Esophagus squamous epithelium (tissue), 5 donors: ENCODE measurements at regions not wholly inside any gene's neighbourhood (a gene's known extent, or its start where the extent isn't known, plus 50 kb on each side); places are given as distances from the start of the nearest gene placed in this dataset.
A peak's percentile ranks its signal among the peaks of the same experiment; 100 is the strongest.

Experiments used
- DNase-seq: peaks from one replicate; lab custom pipeline; 2025; lab: John Stamatoyannopoulos, UW
- H3K27ac ChIP-seq, 4 donors: fragments of 200-600 bp; sonication (generic); one replicate each; pipeline ENCODE4 v1.5.1; 2016 to 2019; ENCODE audit warnings: mild to moderate bottlenecking in 1 of 4
- H3K27me3 ChIP-seq, 4 donors: fragments of 200-600 bp; sonication (generic); 1 replicate in 3 of 4; 2 replicates in 1 of 4; pipeline versions ENCODE4 v1.5.1 to v1.6.0; 2017 to 2021; ENCODE audit warnings: antibody characterized with exemption in 1 of 4
- H3K36me3 ChIP-seq, 3 donors: fragments of 200-600 bp; sonication (generic); one replicate each; pipeline ENCODE4 v1.5.1; 2016 to 2019
- H3K4me1 ChIP-seq, 3 donors: fragments of 200-600 bp; sonication (generic); one replicate each; pipeline ENCODE4 v1.5.1; 2017 to 2019
- H3K4me3 ChIP-seq, 4 donors: fragments of 200-600 bp; sonication (generic); 1 replicate in 3 of 4; 2 replicates in 1 of 4; pipeline ENCODE4 v1.5.1; 2016 to 2019; ENCODE audit warnings: mild to moderate bottlenecking in 2 of 4, moderate library complexity in 1 of 4
- H3K9me3 ChIP-seq, 3 donors: fragments of 200-600 bp; sonication (generic); one replicate each; pipeline ENCODE4 v1.5.1; 2016 to 2019
- POLR2A ChIP-seq, 4 donors: fragments of 450-650 bp; IDR thresholded peaks; one replicate each; pipeline ENCODE4 v1.6.1; 2017; ENCODE audit warnings: antibody characterized with exemption in 4 of 4, mild to moderate bottlenecking in 4 of 4, moderate library complexity in 3 of 4
- WGBS, 2 donors: methylation state at CpG; one replicate each; pipeline ENCODE4 v1.1.5; 2018; 5-methylcytosine and 5-hydroxymethylcytosine counted together
- intact Hi-C: fragments of 100-400 bp; cut with DNase I; formaldehyde crosslinking; loops from one replicate; pipeline ENCODE4 v1.15.0; 2022
- TF ChIP-seq, protein P1 (sequence below), 6 experiments: fragments of 450-650 bp in 4 of 6; fragments of 200-600 bp in 2 of 6; sonication (generic) in 2 of 6; IDR thresholded peaks; one replicate each; pipeline ENCODE4 v1.5.1; 2016 to 2019; ENCODE audit warnings: antibody characterized with exemption in 6 of 6, mild to moderate bottlenecking in 4 of 6, moderate library complexity in 4 of 6
- donor health status: DM: yes; HTN: yes; CAD: no.

DNA sequence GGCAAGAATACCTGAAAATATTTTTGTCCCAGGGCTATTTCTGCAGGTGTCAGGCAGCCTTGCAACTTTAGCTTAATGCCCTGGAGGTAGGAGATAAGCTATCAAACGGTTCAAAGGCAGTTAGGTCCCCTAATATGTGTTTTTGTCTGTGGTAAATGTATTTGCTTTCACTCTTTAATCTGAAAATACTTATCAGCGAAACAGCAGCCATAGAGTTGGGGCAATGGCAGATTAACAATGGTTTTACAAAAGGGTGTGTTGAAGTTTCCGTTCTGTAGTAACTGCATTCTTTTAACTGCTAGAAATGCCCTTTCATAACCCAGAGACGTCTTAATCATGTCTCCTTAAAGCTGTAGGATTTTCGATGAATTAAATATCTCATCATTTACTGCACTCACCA lies 265.0 kb upstream of the TRIB2 start:
- no peaks in the 10 kb centered on the region for H3K27me3 ChIP-seq
- DNase-seq = no peak
- TF ChIP-seq, protein P1, sequence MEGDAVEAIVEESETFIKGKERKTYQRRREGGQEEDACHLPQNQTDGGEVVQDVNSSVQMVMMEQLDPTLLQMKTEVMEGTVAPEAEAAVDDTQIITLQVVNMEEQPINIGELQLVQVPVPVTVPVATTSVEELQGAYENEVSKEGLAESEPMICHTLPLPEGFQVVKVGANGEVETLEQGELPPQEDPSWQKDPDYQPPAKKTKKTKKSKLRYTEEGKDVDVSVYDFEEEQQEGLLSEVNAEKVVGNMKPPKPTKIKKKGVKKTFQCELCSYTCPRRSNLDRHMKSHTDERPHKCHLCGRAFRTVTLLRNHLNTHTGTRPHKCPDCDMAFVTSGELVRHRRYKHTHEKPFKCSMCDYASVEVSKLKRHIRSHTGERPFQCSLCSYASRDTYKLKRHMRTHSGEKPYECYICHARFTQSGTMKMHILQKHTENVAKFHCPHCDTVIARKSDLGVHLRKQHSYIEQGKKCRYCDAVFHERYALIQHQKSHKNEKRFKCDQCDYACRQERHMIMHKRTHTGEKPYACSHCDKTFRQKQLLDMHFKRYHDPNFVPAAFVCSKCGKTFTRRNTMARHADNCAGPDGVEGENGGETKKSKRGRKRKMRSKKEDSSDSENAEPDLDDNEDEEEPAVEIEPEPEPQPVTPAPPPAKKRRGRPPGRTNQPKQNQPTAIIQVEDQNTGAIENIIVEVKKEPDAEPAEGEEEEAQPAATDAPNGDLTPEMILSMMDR (IDR thresholded peaks at IDR 0.05) = no peak
- TF ChIP-seq POLR2A (IDR thresholded peaks at IDR 0.05) = no peak
- no peaks in the 10 kb centered on the region for H3K36me3 ChIP-seq
- peaks cover 2 to 19% (median 3%) of the 10 kb centered on the region in 3 donors for H3K4me1 ChIP-seq
- WGBS, 2 donors = 25% methylated on average over 5 of the region's 5 CpGs
- H3K27ac ChIP-seq = peak overlapping the region in 3 of 4 donors; percentile 1 to 9 (median 2)
- peak overlapping the region in 1 of 4 donors; percentile 13 for H3K4me3 ChIP-seq
- intact Hi-C loops = no loop called here
- no peaks in the 10 kb centered on the region for H3K9me3 ChIP-seq

DNA sequence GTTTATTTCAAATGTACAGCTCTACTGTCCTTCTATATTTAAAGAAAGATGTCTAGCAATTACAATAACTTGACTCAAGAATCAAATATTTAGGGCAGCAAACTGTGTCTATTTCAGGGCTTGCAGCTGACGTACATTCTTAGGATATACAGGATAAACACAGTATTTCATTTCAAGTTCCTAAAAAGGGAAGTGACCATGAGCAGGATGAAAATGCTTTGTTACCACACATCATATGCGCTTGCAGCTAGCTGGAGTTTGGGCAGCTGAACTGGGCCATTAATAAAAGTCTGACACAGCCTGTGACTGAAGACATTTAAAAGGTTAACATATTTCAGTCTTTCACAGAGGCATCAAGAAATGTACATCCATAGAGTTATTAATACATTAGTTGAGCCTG lies 264.6 kb upstream of the TRIB2 start:
- WGBS, 2 donors = 43 to 54% methylated on average over 2 of the region's 2 CpGs
- peak overlapping the region in 2 of 4 donors; percentile 1 to 9 for H3K27ac ChIP-seq
- H3K36me3 ChIP-seq = no peaks in the 10 kb centered on the region
- no peak for TF ChIP-seq POLR2A (IDR thresholded peaks at IDR 0.05)
- TF ChIP-seq, protein P1 (IDR thresholded peaks at IDR 0.05) = no peak
- intact Hi-C loops = no loop called here
- DNase-seq = no peak
- peaks cover 6 to 23% (median 7%) of the 10 kb centered on the region in 3 donors for H3K4me1 ChIP-seq
- peak overlapping the region in 1 of 4 donors; percentile 13 for H3K4me3 ChIP-seq
- no peaks in the 10 kb centered on the region for H3K27me3 ChIP-seq
- no peaks in the 10 kb centered on the region for H3K9me3 ChIP-seq

DNA sequence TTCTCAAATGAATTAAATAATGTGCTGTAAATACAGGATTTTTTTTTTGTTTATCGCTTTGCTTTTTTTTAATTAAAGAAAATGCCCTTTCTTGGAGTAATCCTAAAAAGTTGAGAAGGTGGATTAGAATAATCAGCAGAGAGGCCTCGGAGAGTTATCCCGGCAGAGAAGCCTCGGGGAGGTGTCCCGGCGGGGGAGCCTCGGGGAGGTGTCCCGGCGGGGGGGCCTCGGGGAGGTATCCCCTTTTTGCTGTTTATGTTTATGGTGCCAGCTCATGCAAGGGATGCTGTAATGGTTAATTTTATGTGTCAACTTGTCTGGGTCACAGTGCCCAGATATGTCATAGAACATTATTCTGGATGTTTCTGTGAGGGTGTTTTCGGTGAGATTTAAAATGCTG lies 263.0 kb upstream of the TRIB2 start:
- no peak for DNase-seq
- no peak overlapping the region for H3K4me3 ChIP-seq
- H3K4me1 ChIP-seq = peaks cover 6 to 32% (median 16%) of the 10 kb centered on the region in 3 donors
- no peak overlapping the region for H3K27ac ChIP-seq
- intact Hi-C loops = no loop called here
- 73 to 88% methylated on average over 8 to 11 of the region's 11 CpGs for WGBS, 2 donors
- no peaks in the 10 kb centered on the region for H3K27me3 ChIP-seq
- H3K36me3 ChIP-seq = no peaks in the 10 kb centered on the region
- no peak for TF ChIP-seq POLR2A (IDR thresholded peaks at IDR 0.05)
- TF ChIP-seq, protein P1 (IDR thresholded peaks at IDR 0.05) = no peak
- no peaks in the 10 kb centered on the region for H3K9me3 ChIP-seq

DNA sequence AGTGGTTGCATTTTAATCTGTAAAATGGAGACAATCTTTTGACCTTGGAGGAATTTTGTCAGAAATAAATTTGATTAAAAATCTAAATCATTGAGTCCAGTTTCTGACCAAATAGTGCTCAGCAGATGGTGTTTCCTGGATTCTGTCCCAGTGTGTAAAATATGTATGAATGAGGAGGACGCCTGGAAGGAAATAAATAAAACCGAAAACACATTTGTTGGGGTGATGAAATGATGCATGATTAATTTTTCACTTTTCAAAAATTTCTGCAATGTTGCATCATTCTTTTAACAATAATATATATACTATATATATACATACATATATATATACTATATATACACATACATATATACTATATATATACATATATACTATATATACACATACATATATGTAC lies 261.1 kb upstream of the TRIB2 start:
- intact Hi-C loops = no loop called here
- 16 to 46% methylated on average over 2 of the region's 2 CpGs for WGBS, 2 donors
- H3K27ac ChIP-seq = peak overlapping the region in 1 of 4 donors; percentile 25
- no peak for DNase-seq
- no peaks in the 10 kb centered on the region for H3K27me3 ChIP-seq
- peaks cover 6 to 32% (median 16%) of the 10 kb centered on the region in 3 donors for H3K4me1 ChIP-seq
- H3K36me3 ChIP-seq = no peaks in the 10 kb centered on the region
- no peak overlapping the region for H3K4me3 ChIP-seq
- no peaks in the 10 kb centered on the region for H3K9me3 ChIP-seq
- no peak for TF ChIP-seq POLR2A (IDR thresholded peaks at IDR 0.05)
- TF ChIP-seq, protein P1 (IDR thresholded peaks at IDR 0.05) = no peak

DNA sequence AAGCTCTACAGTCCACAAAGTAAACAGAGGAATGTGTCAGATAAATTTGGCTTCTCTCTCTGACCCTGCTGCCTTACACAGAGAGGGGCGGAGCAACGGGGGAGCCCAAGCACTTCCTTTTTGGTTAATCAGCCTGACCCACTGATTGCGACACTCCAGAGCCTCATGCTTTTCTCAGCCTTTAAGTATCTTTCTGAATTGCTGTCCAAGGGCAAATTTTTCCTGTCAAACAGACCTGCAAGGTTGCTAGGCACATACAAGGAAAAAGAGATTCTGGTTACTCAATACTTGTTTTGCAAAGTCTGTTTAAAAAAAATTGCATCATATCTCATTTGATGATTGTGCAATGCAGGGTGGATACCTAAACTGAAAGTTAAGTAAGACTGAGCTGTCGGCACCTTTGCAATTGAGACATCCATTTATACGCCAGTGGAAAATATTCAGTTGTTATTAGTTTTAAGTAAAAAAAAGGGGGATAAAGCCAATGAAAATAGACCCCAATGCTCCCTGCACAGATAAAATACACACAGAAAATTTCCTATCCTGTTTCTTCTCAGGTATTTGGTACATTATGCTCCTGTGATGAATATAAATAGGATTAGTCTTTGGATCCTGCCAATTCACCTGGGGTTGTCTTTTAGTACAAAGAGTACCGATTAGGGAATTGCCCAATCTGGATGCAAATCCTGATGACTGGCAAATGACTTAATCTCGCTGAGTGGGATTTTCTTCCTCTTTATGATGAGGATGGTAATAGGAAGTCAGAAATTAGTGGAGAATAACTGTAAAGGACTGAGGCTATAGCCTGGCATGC lies 260.2 kb upstream of the TRIB2 start:
- Histone ChIP-seq H3K4me1 (peaks cover 6 to 31% (median 16%) of the 10 kb centered on the region in 3 donors), H3K36me3 (no peaks in the 10 kb centered on the region), H3K27me3 (no peaks in the 10 kb centered on the region), H3K9me3 (no peaks in the 10 kb centered on the region), H3K27ac (peak overlapping the region; percentile 76 to 85 (median 83)), H3K4me3 (peak overlapping the region in 2 of 4 donors; percentile 20 to 50)
- WGBS, 2 donors = 10 to 11% methylated on average over 7 of the region's 7 CpGs
- DNase-seq = peak; percentile 36
- TF ChIP-seq POLR2A (IDR thresholded peaks at IDR 0.05) = peak in 1 of 4 donors; percentile 13
- TF ChIP-seq, protein P1 (IDR thresholded peaks at IDR 0.05) = no peak
- intact Hi-C loops = no loop called here
